Heart left ventricle (tissue), 16 donors: ENCODE measurements at regions not wholly inside any gene's neighbourhood (a gene's known extent, or its start where the extent isn't known, plus 50 kb on each side); places are given as distances from the start of the nearest gene placed in this dataset.
"Not testable (repeated sequence)": the region's sequence is repeated elsewhere in the genome, so short reads cannot be mapped to it uniquely, and the experiment has no call there.

Experiments
- ATAC-seq, 4 donors: fragments of 200-7000 bp; cut with Tn5 transposase; one replicate each; pipeline ENCODE4 v1.9.1; 2020 to 2022; ENCODE audit warnings: moderate library complexity in 4 of 4, mild to moderate bottlenecking in 3 of 4, moderate number of reproducible peaks in 1 of 4
- DNase-seq, 5 donors: peaks; one replicate each; pipeline ENCODE4 v3.0.0-alpha.2; 2020
- H3K27ac ChIP-seq, 12 donors: fragments of 200-600 bp; sonication (generic) in 4 of 12; one replicate each; pipeline versions ENCODE4 v1.5.0 to v1.8.0; 2016 to 2022; ENCODE audit warnings: mild to moderate bottlenecking in 2 of 12
- H3K27me3 ChIP-seq, 9 donors: fragments of 200-600 bp; sonication (generic) in 2 of 9; one replicate each; pipeline versions ENCODE4 v1.5.1 to v1.8.0; 2016 to 2022; ENCODE audit warnings: mild to moderate bottlenecking in 3 of 9
- H3K36me3 ChIP-seq, 9 donors: fragments of 200-600 bp; sonication (generic) in 2 of 9; one replicate each; pipeline versions ENCODE4 v1.5.0 to v1.8.0; 2018 to 2022; ENCODE audit warnings: mild to moderate bottlenecking in 2 of 9
- H3K4me1 ChIP-seq, 12 donors: fragments of 200-600 bp; sonication (generic) in 4 of 12; one replicate each; pipeline versions ENCODE4 v1.5.0 to v1.8.0; 2016 to 2022; ENCODE audit warnings: mild to moderate bottlenecking in 3 of 12
- H3K4me3 ChIP-seq, 12 donors: fragments of 200-600 bp; sonication (generic) in 4 of 12; one replicate each; pipeline versions ENCODE4 v1.5.0 to v1.8.0; 2017 to 2022; ENCODE audit warnings: mild to moderate bottlenecking in 9 of 12, moderate library complexity in 4 of 12
- H3K9me3 ChIP-seq, 12 donors: fragments of 200-600 bp; sonication (generic) in 4 of 12; one replicate each; pipeline versions ENCODE4 v1.5.0 to v1.8.0; 2016 to 2022; ENCODE audit warnings: mild to moderate bottlenecking in 1 of 12
- POLR2A ChIP-seq, 2 donors: fragments of 450-650 bp; IDR thresholded peaks; one replicate each; pipeline ENCODE4 v1.6.1; 2017; ENCODE audit warnings: antibody characterized with exemption in 2 of 2, mild to moderate bottlenecking in 2 of 2, moderate library complexity in 2 of 2
- WGBS, 4 donors: extraction: QIAGEN DNeasy Blood & Tissue Kit in 2 of 4; methylation state at CpG; one replicate each; pipeline versions ENCODE4 v1.1.5 to v1.1.7; 2013 to 2018; 5-methylcytosine and 5-hydroxymethylcytosine counted together
- intact Hi-C, 10 donors: fragments of 100-400 bp; cut with DNase I; formaldehyde crosslinking; loops; one replicate each; pipeline versions ENCODE4 v1.11.1 to v1.14.2; 2022
- TF ChIP-seq, protein P1 (sequence below), 12 donors: fragments of 200-600 bp; sonication (generic) in 4 of 12; IDR thresholded peaks; one replicate each; pipeline versions ENCODE4 v1.5.0 to v1.8.0; 2018 to 2022; ENCODE audit warnings: antibody characterized with exemption in 12 of 12, mild to moderate bottlenecking in 5 of 12
- donor health status: ischemic (EF 13 %, LVEDD 7.1; RV severe dilation, severe dysfunction).
- donor health status: healthy with polysubstance abuse.
- donor health status: DM: no; HTN: yes; CAD: no.
- donor health status: DM: no; HTN: no; CAD: no.
- donor health status: ischemic (EF 25% LVEDD 6.9; RV normal size, moderate dysfunction).
- donor health status: ischemic (EF 25% LVEDD 5.7; RV mildly dilated, moderate dysfunction).
- donor health status: healthy.
- donor health status: DM: yes; HTN: yes; CAD: no.
- donor health status: ischemic (EF 35%, LVEDD 5.7; RV mildly dilated, moderate dysfunction).
- donor health status: nonischemic (EF 11% LVEDD 7.7; RV severe dilation, severe dysfunction).
- donor health status: DM: yes; HTN: yes; CAD: no.
- donor health status: PGD.
- donor health status: ischemic (EF 29% LVEDD 5.4; RV normal size, mild dysfunction).
- donor health status: nonischemic (EF 23%, LVEDD 6.1; RV moderate dilation, normal function).

GRCh38 chr1:99429754-99430153 is 165.5 kb downstream of the PLPPR4 start:
- intact Hi-C loops = no loop called here
- no peak for ATAC-seq
- Histone ChIP-seq H3K27me3 (no peaks in the 10 kb centered on the region), H3K27ac (no peak overlapping the region), H3K4me3 (no peak overlapping the region), H3K4me1 (no peaks in the 10 kb centered on the region), H3K36me3 (no peaks in the 10 kb centered on the region), H3K9me3 (peaks cover 0 to 11% (median 0%) of the 10 kb centered on the region in 12 donors)
- TF ChIP-seq, protein P1, sequence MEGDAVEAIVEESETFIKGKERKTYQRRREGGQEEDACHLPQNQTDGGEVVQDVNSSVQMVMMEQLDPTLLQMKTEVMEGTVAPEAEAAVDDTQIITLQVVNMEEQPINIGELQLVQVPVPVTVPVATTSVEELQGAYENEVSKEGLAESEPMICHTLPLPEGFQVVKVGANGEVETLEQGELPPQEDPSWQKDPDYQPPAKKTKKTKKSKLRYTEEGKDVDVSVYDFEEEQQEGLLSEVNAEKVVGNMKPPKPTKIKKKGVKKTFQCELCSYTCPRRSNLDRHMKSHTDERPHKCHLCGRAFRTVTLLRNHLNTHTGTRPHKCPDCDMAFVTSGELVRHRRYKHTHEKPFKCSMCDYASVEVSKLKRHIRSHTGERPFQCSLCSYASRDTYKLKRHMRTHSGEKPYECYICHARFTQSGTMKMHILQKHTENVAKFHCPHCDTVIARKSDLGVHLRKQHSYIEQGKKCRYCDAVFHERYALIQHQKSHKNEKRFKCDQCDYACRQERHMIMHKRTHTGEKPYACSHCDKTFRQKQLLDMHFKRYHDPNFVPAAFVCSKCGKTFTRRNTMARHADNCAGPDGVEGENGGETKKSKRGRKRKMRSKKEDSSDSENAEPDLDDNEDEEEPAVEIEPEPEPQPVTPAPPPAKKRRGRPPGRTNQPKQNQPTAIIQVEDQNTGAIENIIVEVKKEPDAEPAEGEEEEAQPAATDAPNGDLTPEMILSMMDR (IDR thresholded peaks at IDR 0.05) = no peak
- no peak for TF ChIP-seq POLR2A (IDR thresholded peaks at IDR 0.05)
- no peak for DNase-seq
- 84 to 94% (median 86%) methylated on average over 1 of the region's 1 CpG for WGBS, 4 donors

DNA sequence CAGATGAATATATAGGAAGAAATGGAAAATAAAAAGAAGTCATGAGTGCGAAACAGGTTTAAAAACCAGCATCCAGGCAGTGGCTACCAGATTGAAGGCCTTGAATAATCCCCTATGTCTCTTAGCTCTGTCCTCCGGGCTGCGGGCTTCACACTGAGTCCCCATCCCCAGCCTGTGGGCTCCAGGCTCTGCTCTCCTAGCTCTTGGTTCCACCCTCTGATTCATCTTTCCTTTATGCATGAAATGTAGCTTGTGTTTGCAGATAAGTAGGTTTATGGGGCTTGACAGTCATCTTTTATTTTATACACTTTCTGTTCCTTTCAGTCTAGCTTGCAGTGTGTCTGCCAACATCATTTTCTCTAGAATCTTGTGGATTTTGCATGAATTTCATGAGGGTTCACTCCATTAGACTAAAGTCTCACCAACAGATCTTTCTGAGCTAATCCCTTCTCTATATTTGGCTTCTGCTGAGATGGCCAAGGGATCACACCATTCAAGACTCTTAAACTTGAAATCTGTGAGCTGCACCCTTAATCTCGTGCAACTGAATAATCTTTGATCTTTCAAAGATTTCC is 174.5 kb downstream of the PLPPR4 start:
- ATAC-seq = no peak
- intact Hi-C loops = no loop called here
- H3K36me3 ChIP-seq = no peaks in the 10 kb centered on the region
- TF ChIP-seq, protein P1 (IDR thresholded peaks at IDR 0.05) = no peak
- TF ChIP-seq POLR2A (IDR thresholded peaks at IDR 0.05) = no peak
- no peak overlapping the region for H3K4me3 ChIP-seq
- no peaks in the 10 kb centered on the region for H3K9me3 ChIP-seq
- H3K27me3 ChIP-seq = no peaks in the 10 kb centered on the region
- H3K4me1 ChIP-seq = peaks cover 0 to 14% (median 0%) of the 10 kb centered on the region in 12 donors
- no peak overlapping the region for H3K27ac ChIP-seq
- WGBS, 4 donors = 84 to 90% (median 90%) methylated on average over 4 of the region's 4 CpGs
- no peak for DNase-seq

DNA sequence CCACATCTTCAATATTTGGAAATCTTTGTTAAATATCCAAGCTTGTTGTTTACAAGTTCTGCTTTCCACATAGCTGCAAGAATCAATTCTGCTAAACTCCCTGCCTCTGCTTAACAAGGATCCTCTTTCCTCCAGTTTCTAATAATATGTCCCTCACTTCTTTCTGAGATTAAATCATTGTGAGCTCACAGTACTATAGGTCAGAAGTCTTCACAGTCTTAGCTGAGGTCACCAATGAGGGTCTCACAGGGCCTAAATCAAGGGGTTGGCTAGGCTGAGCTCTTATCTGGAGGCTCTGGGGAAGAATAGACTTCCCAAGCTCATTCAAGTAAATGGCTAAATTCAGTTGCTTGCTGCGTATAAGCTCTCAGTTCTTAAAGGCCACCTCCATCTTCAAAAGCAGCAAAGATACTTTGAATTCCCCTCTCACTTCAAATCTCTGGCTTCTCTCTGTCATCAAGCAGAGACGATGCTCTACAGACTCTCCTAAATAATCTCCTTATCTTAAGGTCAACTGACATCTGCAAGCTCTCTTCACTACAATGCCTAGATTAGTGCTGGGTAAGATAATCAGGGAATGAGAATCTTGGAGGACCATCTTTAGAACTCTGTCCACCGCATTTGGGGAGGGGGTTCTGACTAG is 175.3 kb downstream of the PLPPR4 start:
- WGBS, 4 donors = 34 to 53% (median 49%) methylated on average over 3 of the region's 3 CpGs
- TF ChIP-seq, protein P1 (IDR thresholded peaks at IDR 0.05) = no peak
- no peak for TF ChIP-seq POLR2A (IDR thresholded peaks at IDR 0.05)
- H3K4me3 ChIP-seq = no peak overlapping the region
- H3K36me3 ChIP-seq = no peaks in the 10 kb centered on the region
- peaks cover 0 to 3% (median 0%) of the 10 kb centered on the region in 12 donors for H3K9me3 ChIP-seq
- intact Hi-C loops = no loop called here
- H3K27ac ChIP-seq = no peak overlapping the region
- no peaks in the 10 kb centered on the region for H3K27me3 ChIP-seq
- DNase-seq (no peak), ATAC-seq (no peak)
- peaks cover 0 to 14% (median 0%) of the 10 kb centered on the region in 12 donors for H3K4me1 ChIP-seq

GRCh38 chr1:99441299-99442095 is 177.2 kb downstream of the PLPPR4 start:
- 40 to 48% (median 43%) methylated on average over 6 of the region's 6 CpGs for WGBS, 4 donors
- H3K27ac ChIP-seq = peak overlapping the region in 2 of 12 donors; percentile 37 to 66
- DNase-seq (no peak), ATAC-seq (no peak)
- peaks cover 0 to 3% (median 0%) of the 10 kb centered on the region in 12 donors for H3K9me3 ChIP-seq
- intact Hi-C loops = no loop called here
- no peak for TF ChIP-seq POLR2A (IDR thresholded peaks at IDR 0.05)
- TF ChIP-seq, protein P1 (IDR thresholded peaks at IDR 0.05) = no peak
- no peaks in the 10 kb centered on the region for H3K36me3 ChIP-seq
- peaks cover 0 to 22% (median 4%) of the 10 kb centered on the region in 12 donors for H3K4me1 ChIP-seq
- H3K27me3 ChIP-seq = no peaks in the 10 kb centered on the region
- no peak overlapping the region for H3K4me3 ChIP-seq

GRCh38 chr1:99444211-99444927 is 180.1 kb downstream of the PLPPR4 start:
- intact Hi-C loops = not testable (repeated sequence)

More at GRCh38 chr1:99444211-99444927, 180.1 kb downstream of the PLPPR4 start:
- H3K36me3 ChIP-seq, H3K27ac ChIP-seq, H3K27me3 ChIP-seq, H3K9me3 ChIP-seq, ATAC-seq, DNase-seq, H3K4me3 ChIP-seq: not testable (repeated sequence)
- peaks cover 0 to 22% (median 4%) of the 10 kb centered on the region in 12 donors for H3K4me1 ChIP-seq
- 91 to 95% (median 93%) methylated on average over 6 of the region's 6 CpGs for WGBS, 4 donors
